ELF-1 (cell line): ENCODE measurements at regions not wholly inside any gene's neighbourhood (a gene's known extent, or its start where the extent isn't known, plus 50 kb on each side); places are given as distances from the start of the nearest gene placed in this dataset.
"Not testable (repeated sequence)": the region's sequence is repeated elsewhere in the genome, so short reads cannot be mapped to it uniquely, and the experiment has no call there.

Experiments used
- DNase-seq: peaks from one replicate; pipeline ENCODE4 v3.0.0-alpha.2; 2016; ENCODE audit warnings: low read depth, low spot score

DNA sequence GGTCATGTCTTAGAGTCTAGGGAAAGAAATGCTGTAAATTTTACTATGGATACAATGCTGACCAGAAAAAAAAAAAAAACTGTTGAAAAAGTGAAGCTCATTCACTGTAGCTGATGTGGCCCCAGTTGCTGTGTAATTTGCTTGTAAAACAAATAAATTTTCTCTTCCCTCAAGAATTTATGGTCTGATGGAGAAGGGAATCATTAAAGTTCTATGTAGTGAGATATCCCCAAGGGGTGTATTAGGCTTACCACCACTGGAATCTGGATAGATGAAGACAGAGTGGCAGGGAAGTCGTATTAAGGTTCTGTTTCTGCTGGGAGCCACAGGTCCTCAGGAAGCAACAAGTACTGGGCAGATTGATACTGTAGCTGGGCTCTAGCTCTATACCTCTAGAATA, 860.0 kb downstream of the LTN1 start:
- no peak for DNase-seq

DNA sequence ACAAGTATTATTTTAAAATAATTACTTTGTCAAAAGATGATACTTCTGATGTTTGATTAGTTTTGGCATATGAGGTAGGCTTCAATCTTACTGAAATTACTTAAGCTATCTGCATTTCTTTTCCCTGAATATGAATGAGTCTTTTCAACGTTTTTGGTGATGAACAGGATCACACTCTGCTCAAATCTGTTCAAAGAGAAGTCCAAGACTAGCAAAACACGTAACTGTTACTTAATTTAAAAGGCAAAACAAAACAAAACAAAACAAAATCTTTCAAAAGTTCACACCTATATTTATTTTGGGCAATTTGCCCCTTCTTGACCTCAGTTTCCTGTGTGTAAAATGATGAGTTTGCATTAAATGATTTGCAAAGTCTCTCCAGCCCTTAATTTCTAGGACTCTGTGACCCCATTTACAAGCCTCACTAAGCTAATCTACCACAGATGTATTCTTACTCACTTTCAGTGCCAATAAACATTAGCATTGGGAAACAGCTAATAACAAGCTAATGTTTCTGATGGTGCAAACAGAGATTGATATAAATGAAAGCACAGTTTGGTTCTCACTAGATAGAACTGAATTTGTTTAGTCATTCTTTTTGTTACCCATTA, 865.4 kb downstream of the LTN1 start:
- no peak for DNase-seq

DNA sequence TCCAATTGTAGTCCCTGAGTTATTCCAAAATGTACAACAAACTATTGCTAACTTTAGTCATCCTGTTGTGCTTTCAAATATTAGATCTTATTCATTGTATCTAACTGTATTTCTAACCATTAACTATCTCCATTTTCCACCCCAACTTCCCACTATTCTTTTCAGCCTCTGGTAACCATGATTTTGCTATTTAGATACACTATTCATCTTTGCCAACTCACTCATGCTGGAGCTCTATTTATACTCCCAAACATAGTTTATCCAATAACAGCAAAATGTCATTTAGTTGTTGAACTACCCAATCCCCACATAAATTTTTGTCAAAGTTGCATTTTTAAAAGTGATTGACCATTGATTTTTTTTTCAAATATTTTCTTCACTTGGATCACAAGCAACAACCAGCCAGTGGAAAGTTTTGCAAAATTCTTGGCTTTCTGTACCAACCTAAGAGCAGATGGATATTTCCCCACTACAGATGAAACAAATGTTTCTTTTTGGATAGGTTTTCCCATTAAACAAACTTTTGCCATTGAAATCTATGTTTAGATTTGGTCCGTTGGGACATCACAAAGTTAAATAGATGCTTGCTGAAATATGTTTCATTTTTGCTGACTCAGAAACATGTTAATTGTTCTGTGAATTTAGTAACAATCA, 866.0 kb downstream of the LTN1 start:
- no peak for DNase-seq

DNA sequence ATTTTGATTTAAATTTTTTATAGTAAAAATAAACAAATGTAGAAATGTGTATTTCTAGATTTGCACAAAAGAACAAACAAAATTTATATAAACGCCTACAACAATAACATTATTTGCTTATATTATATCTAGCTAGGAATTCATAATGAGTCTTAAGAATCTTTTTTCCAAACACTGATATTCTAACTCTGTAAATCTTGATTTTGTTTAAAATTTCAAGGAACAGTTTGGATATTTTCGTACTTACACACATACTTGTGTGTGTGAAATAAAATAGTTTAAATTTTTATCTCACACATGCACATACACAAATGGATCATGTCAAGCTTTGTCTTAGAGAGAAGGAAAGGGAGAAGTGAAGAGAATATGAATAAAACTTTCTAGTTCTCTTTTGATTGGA, 868.1 kb downstream of the LTN1 start:
- DNase-seq = no peak

DNA sequence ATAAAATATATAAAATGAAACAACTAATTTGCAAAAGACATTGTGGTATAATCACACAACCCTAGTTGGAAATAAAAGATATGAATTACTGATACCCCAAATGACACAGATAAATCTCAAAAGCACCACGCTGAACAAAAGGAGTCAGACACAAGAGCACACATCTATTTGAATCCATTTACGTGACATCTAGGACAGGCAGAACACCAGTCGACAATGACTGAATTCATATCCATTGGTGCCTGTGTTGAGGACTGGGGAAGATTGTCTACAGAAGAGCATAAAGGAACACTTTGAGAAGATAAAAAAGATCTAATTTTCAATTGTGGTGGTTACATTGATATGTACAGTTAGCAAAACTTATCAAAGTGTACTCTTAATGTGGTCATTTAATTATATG, 874.1 kb downstream of the LTN1 start:
- no peak for DNase-seq

DNA sequence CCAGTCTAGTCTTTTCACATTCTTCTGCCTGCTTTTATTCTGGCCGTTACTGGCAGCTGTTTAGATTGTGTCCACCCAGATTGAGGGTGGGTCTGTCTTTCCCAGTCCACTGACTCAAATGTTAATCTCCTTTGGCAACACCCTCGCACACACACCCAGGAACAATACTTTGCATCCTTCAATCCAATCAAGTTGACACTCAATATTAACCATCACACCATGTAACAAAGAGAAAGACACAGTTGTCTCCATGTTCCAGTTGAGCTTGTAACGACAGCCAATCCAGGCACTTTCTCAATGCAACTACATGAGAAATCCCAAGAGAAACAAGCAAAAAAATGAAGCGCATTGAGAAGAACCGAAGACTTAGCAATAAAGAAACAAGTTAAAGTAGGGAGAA, 877.7 kb downstream of the LTN1 start:
- DNase-seq = not testable (repeated sequence)

DNA sequence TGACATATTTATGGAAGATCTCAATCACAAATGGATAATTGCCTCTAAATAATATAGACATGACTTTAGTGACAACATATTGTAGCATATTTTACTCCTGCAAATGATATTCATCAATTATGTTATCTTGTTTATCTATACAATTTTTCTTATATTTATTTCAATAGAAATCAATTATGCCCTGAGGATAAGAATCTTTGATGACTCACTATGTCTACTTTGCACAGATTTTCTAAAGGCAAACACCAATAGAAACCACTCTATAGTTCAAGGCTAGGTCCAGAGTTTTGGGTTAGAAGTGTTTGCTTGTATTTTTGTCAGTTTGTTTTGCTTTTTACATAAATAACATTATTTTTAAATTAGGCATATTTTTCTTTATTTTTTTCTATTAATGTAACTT, 879.0 kb downstream of the LTN1 start:
- no peak for DNase-seq

DNA sequence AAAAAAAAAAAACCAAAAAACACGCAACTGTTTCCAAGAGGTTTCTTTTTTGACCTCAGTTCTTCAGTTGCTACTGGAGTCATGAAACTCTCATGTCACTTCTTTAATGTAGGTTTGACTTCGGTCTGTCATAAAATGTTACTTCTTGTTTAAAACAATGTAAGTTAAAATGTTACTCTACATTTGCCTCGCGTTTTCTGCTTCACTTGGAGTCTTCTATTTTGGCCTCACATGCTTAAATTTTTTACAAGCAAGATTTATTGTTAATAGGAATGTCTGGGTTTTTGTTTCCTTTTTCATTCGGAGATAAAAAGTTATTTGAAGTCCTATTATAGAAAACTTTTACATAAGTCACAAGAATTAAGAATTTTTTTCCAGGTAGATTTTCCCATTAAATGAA, 880.2 kb downstream of the LTN1 start:
- no peak for DNase-seq

DNA sequence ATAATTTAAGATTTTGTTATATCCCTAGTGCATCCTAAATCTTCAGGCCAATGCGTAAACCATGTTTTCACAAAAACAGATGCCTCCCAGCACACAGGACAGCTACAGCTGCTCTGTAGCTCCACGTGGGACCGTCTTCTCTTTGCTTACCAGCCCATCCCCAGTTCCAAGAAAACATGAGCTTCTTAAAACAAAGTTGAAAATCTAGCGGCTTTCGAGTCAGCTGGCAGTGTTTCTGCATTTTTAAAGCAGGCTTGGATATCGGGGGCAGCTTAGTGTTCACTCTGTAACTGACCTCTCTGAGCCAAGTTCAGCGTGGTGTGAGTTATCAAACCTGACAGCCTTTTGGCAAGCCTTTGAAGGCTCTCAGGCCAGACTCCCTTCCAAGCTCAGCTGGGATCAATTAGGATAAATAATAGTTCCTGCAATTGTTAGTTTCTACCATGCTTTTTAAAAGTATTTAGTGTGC, 881.5 kb downstream of the LTN1 start:
- DNase-seq = peak; percentile 5

DNA sequence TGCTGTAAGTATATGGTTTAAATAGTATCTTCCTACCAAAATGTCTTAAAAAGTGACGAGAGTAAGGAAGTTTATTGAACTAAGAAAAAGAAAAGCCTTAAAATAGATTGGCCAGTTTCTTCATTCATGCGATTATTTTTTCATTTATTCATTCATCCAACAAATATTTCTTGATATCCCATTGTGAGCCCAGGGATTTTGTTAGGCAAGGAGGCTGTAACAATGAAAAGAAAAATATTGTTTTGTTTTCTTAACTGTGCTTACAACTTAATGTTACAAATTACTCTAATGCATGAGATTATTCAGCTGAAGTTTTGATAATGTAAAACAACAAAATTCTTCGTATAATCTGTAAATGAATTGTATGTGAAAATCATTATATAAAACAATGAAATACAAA, 882.0 kb downstream of the LTN1 start:
- no peak for DNase-seq

DNA sequence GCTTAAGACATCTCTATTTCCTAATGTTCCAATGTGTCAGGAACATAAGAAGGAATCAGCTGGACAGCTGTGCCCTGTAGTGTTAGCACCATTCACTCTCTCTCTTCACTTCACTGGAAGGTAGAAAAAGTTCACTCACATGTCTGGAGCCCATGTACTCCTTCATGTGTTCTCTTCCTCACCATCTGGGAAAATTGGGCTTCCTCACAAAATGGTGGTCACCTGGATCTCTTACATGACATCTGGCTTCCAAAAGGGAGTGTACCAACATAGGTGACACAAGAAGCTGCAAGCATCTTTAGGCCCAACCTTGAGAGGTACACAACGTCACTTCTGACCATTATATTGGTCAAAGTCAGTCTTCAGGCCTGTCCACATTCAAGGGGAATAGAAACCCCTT, 882.6 kb downstream of the LTN1 start:
- no peak for DNase-seq

DNA sequence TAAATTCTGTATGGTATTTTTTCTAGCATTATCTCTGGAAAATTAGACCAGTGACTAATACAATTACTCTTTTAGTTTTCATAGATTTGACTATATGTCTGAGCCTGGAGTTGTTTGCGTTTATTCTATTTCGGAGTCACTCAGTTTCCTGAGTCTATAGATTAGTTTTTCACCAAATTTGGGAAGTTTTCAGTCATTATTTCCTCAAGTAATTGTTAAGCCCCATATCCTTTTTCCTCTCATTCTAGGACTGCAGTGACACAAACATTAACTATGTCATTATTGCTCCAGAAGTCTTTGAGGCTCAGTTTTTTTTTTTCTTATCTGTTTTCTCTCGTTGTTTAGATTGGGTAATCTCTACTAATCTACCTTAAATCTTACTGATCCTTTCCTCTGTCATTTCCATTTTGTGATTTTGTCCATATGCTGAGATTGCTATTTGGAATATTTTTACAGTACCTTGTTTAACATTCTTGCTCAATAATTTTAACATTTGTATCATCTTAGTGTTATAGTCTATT, 886.2 kb downstream of the LTN1 start:
- no peak for DNase-seq

DNA sequence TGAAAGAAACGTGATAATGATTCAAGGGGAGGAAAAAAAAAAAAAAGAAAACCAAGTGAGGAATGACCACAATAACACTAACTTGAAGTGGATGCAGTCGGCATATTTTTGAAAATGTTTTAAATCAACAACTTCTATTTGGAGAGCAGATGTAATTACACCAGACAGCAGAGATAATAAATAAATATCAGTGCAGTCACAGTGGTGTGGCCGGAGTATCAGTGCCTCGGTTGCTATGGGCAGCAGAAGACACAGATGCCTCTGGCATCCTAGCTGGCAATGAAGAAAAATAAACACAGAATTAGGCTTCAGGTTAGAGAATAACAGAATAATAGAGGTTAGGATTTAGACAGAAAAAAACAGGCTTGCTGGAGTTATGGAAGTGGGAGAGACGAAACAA, 888.3 kb downstream of the LTN1 start:
- DNase-seq = no peak

DNA sequence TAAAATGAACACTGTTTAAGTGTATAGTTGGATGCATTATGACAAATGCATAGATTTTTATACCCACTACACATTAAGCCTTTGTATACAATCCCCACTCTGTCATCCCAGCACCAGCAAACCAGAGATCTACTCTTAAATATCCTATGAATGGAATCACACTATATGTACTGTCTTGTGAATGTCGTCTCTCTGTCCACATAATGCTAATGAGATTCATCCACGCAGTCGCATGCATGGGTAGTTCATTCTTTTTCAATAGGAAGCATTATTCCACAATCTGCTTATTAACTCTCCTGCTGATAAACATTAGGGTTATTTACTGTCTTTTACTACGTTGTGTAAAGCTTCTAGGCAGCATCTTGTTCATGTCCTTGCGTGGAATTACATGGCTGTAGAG, 892.3 kb downstream of the LTN1 start:
- DNase-seq = no peak

DNA sequence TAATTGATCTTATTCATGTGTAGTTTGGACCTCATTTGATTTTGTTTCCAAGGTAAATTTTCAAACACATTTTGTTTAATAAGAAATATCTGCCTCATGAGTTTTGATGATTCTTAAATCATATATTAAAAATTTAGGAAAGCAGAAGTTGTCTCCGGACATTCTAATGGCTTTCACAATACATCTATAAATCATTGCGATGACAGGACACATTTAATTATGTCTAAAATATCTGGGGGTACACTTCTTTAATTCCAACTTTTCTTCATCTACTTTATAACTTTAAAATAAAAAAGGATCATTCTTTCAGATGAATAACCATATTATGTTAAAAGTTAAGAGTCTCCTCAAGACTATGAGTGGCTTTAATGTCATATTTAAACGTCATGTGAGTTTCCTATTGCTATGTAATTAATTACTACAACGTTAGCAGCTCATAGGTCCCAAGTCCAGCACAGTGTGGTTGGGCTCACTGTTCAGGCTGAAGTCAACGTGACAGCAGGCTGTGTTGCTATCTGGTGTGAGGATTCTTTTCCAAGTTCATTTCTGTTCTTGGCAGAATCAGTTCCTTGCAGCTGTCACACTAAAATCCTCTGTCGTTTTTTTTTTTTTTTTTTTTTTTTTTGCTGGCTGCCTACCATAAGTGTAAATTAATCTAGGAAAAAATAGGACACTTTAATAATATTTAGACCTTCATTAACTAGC, 893.5 kb downstream of the LTN1 start:
- DNase-seq = no peak

DNA sequence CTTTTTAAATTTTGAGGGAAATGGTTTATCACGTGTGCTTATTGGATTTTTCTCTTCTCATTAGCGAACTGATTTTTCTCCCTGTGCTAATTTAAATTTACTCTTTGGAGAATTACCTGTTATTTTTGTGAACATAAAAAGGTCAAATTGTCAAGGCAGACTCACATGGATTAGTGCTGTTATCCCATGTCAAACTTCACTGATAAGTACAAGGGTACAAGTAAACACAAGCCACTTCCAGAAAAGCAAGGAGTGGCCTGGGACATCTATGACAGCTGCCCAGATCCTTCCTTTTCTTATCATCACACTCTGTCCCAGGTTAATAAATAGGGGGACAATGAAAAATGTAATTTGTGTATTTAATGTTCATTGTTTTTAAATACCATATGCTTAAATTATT, 901.2 kb downstream of the LTN1 start:
- no peak for DNase-seq

DNA sequence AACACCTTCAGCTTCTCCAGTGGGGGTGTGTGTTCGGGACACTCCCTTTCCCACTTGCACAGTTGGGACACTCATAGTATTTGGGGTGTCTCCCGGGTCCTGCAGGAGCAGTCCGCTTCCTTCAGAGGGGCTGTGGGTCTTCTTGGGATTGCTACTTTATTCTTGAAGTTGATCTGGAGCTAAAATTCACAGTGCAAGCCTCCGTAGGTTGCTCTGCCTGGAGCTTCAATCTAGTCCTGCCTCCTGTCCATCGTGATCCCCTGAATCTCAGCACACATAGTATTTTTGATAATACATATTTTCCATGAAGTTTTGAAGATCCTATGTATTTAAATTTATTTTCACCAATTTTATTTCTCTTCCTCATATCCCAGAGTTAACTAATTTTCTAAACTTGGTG, 902.1 kb downstream of the LTN1 start:
- no peak for DNase-seq

DNA sequence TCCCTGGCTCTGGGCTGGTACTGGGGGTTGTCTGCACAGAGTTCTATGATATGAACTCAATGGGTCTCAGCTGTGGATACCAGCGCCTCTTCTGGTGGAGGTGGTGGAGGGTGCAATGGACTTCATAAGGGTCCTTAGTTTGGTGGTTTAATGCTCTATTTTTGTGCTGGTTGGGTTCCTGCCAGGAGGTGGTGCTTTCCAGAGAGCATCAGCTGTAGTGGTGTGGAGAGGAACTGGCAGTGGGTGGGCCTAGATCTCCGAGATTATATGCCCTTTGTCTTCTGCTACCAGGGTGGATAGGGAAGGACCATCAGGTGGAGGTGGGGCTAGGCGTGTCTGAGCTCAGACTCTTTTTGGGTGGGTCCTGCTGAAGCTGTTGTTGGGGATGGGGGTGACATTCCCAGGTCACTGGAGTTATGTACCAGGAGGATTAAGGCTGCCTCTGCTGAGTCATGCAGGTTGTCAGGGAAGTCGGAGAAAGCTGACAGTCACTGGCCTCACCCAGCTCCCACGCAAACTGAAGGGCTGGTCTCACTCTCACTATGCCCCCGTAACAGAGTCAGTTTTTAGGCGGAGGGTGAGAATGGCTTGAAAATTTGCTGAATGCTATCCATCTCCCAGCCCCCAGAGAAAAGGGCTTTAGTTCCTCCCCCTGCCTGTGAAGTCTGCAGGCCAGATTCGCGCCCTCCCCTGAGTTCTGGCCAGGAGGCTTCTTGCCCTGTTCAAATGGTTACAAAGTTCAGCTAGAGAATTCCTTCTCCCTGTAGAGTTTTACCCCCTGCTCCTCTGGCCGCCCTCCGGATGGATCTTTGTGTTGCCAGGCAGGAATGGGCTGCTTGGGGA, 902.9 kb downstream of the LTN1 start:
- DNase-seq = peak; percentile 52

DNA sequence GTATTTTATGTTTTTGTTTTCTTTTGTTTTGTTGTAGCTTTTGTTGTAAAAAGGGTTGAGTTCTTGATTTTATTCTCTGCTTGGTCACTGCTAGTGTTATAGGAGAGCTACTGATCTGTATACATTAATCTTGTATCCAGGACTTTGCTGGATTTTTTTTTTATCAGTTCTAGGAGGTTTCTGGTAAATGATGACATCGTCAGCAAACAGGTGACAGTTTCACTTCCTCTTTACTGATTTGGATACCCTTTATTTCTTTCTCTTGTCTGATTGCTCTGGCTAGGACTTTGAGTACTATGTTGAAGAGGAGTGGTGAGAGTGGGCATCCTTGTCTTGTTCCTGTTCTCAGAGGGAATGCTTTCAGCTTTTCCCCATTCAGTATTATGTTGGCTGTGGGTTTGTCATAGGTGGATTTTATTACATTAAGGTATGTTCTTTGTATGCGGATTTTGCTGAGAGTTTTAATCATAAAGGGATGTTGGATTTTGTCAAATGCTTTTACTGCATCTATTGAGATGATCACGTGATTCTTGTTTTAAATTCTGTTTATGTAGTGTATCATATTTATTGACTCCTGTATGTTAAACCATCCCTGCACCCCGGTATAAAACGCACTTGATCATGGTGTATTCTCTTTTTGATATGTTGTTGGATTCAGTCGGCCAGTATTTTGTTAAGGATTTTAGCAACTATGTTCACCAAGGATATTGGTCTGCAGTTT, 905.7 kb downstream of the LTN1 start:
- DNase-seq = no peak

DNA sequence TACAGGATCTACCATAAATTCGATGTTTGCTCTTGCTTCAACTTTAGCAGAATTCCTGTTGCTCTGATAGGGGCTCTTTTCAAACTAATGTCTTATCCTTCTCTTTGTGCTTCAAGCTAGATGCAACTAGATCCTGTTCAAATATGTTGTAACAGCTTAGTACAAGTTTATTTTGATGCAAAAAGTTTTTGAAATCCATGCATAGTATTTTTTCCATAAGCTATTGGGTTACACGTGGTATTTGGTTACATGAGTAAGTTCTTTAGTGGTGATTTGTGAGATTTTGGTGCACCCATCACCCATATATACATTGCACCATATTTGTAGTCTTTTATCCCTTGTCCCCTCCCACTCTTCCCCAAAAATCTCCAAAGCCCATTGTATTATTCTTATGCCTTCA, 907.7 kb downstream of the LTN1 start:
- DNase-seq = no peak

DNA sequence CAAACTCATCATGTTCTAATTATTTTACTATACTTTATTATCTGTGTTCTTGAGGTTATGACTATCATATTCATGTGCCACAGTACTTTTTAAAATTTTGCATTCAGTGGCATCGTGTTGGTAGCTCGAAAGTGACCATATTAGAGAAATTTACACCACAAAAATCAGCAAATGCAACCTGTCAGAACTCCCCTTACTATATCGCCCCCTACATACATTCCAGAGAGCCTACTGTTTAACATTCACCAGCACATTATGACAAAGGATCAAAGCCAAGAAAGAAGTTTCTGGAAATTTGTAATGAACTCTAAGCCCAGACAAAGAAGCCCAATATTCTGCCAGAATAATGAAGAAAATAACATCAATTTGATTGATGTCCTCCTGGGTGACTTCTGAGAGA, 909.3 kb downstream of the LTN1 start:
- no peak for DNase-seq
